Smooth muscle cell of the brain vasculature (primary cell): ENCODE measurements at regions not wholly inside any gene's neighbourhood (a gene's known extent, or its start where the extent isn't known, plus 50 kb on each side); places are given as distances from the start of the nearest gene placed in this dataset.

ENCODE experiments used
- DNase-seq: peaks from one replicate; pipeline ENCODE4 v3.0.0-alpha.2; 2012; ENCODE audit warnings: low read depth, low spot score

GRCh38 chr20:9920866-9921265, 82.0 kb upstream of the PAK5 start:
- no peak for DNase-seq

- no peak for DNase-seq
Observed at GRCh38 chr20:9919271-9920014, 80.6 kb upstream of the PAK5 start.

GRCh38 chr20:9918348-9918747, 79.5 kb upstream of the PAK5 start:
- DNase-seq, result no peak

- DNase-seq, result no peak
Observed at GRCh38 chr20:9916761-9917160, 77.9 kb upstream of the PAK5 start.

- DNase-seq, result peak; percentile 32
Observed at GRCh38 chr20:9912858-9913434, 74.1 kb upstream of the PAK5 start.

- no peak for DNase-seq
Observed at GRCh38 chr20:9912290-9912689, 73.4 kb upstream of the PAK5 start.

GRCh38 chr20:9911519-9911918, 72.6 kb upstream of the PAK5 start:
- DNase-seq, result no peak

- no peak for DNase-seq
Observed at GRCh38 chr20:9909167-9909566, 70.3 kb upstream of the PAK5 start.

GRCh38 chr20:9903048-9903655, 64.3 kb upstream of the PAK5 start:
- DNase-seq, result no peak

- no peak for DNase-seq
Observed at GRCh38 chr20:9889270-9889981, 50.5 kb upstream of the PAK5 start.
